CD8-positive, alpha-beta memory T cell (primary cell): ENCODE measurements at regions not wholly inside any gene's neighbourhood (a gene's known extent, or its start where the extent isn't known, plus 50 kb on each side); places are given as distances from the start of the nearest gene placed in this dataset.
A peak's percentile ranks its signal among the peaks of the same experiment; 100 is the strongest.

Source experiments
- CTCF ChIA-PET: fragments of 350-600 bp; sonication (Branson Sonifier 250); formaldehyde crosslinking; loops from one replicate; lab custom pipeline; 2021; ENCODE audit warnings: antibody characterized with exemption; lab: Charles Lee
- POLR2A ChIA-PET: fragments of 350-600 bp; sonication (Branson Sonifier 250); formaldehyde crosslinking; loops from one replicate; lab custom pipeline; 2021; ENCODE audit warnings: antibody characterized with exemption; lab: Charles Lee
- DNase-seq, 5 donors: peaks; one replicate each; pipeline versions ENCODE4 v3.0.0 to v3.0.0-alpha.2; 2020 to 2022; ENCODE audit warnings: mixed read lengths in 1 of 5
- H3K27ac ChIP-seq: one replicate; pipeline ENCODE4 v1.7.0; 2013; ENCODE audit warnings: low read depth, mild to moderate bottlenecking, low read length, moderate library complexity
- H3K27me3 ChIP-seq: 2 replicates; pipeline ENCODE4 v1.7.0; 2013; ENCODE audit warnings: low read length, mild to moderate bottlenecking; ENCODE audit not compliant: insufficient read depth, poor library complexity, severe bottlenecking
- H3K36me3 ChIP-seq: 2 replicates; pipeline ENCODE4 v1.7.0; 2013; ENCODE audit warnings: mild to moderate bottlenecking, low read length, moderate library complexity; ENCODE audit not compliant: insufficient read depth
- H3K4me1 ChIP-seq: 2 replicates; pipeline ENCODE4 v1.7.0; 2013; ENCODE audit warnings: mild to moderate bottlenecking, low read length, moderate library complexity; ENCODE audit not compliant: insufficient read depth
- H3K4me3 ChIP-seq: 2 replicates; pipeline ENCODE4 v1.7.0; 2013; ENCODE audit warnings: mild to moderate bottlenecking, low read length
- H3K9me3 ChIP-seq: 2 replicates; pipeline ENCODE4 v1.7.0; 2013; ENCODE audit warnings: mild to moderate bottlenecking, low read length
- H3K27ac Mint-ChIP-seq, 8 donors: one replicate each; pipeline ENCODE4 v1.8.0; 2020 to 2021; ENCODE audit warnings: mixed read lengths in 8 of 8, mild to moderate bottlenecking in 6 of 8, inconsistent platforms in 3 of 8, moderate library complexity in 3 of 8
- H3K27me3 Mint-ChIP-seq, 2 donors: one replicate each; pipeline ENCODE4 v1.8.0; 2020 to 2021; ENCODE audit warnings: mixed read lengths in 2 of 2, mild to moderate bottlenecking in 1 of 2, moderate library complexity in 1 of 2
- H3K36me3 Mint-ChIP-seq, 3 donors: one replicate each; pipeline ENCODE4 v1.8.0; 2020 to 2021; ENCODE audit warnings: mixed read lengths in 3 of 3, inconsistent platforms in 1 of 3, mild to moderate bottlenecking in 1 of 3
- H3K4me1 Mint-ChIP-seq, 3 donors: one replicate each; pipeline ENCODE4 v1.8.0; 2020 to 2021; ENCODE audit warnings: mixed read lengths in 3 of 3, inconsistent platforms in 1 of 3, mild to moderate bottlenecking in 1 of 3
- H3K4me3 Mint-ChIP-seq, 7 donors: one replicate each; pipeline ENCODE4 v1.8.0; 2020 to 2021; ENCODE audit warnings: mixed read lengths in 7 of 7, mild to moderate bottlenecking in 6 of 7, moderate library complexity in 4 of 7, inconsistent platforms in 2 of 7
- H3K9me3 Mint-ChIP-seq, 5 donors: one replicate each; pipeline ENCODE4 v1.8.0; 2020 to 2022; ENCODE audit warnings: mixed read lengths in 5 of 5, mild to moderate bottlenecking in 3 of 5, moderate library complexity in 2 of 5, inconsistent platforms in 1 of 5

GRCh38 chr20:53871541-53871940 lies 198.9 kb downstream of the BCAS1 start:
- Histone ChIP-seq H3K27ac (no peak overlapping the region), H3K4me3 (no peak overlapping the region), H3K36me3 (no peaks in the 10 kb centered on the region), H3K27me3 (no peaks in the 10 kb centered on the region), H3K4me1 (peaks cover 67% of the 10 kb centered on the region), H3K9me3 (no peaks in the 10 kb centered on the region)
- H3K27ac Mint-ChIP-seq: peak overlapping the region; percentile 90 to 99 (median 97)
- ChIA-PET CTCF (interaction anchor here (0.8 to 2.5 kb wide), 19 partner anchors 10 to 293 kb away, joined by 3 to 20 read pairs (median 5); no protein-coding TSS in a partner anchor), POLR2A (interaction anchor here (0.9 to 1.9 kb wide), 7 partner anchors 28 to 292 kb away, joined by 3 to 8 read pairs (median 6); no protein-coding TSS in a partner anchor)
- DNase-seq: no peak
- H3K4me3 Mint-ChIP-seq: peak overlapping the region in 4 of 7 donors; percentile 86 to 91 (median 88)
- peaks cover 0 to 4% of the 10 kb centered on the region in 2 donors for H3K27me3 Mint-ChIP-seq
- peaks cover 0 to 2% (median 0%) of the 10 kb centered on the region in 5 donors for H3K9me3 Mint-ChIP-seq
- peaks cover 60 to 80% (median 78%) of the 10 kb centered on the region in 3 donors for H3K4me1 Mint-ChIP-seq
- H3K36me3 Mint-ChIP-seq: no peaks in the 10 kb centered on the region

GRCh38 chr20:53870426-53871315 lies 199.7 kb downstream of the BCAS1 start:
- ChIA-PET POLR2A (interaction anchor here (0.6 kb wide), 1 partner anchor 14 kb away, joined by 3 read pairs; no protein-coding TSS in a partner anchor), CTCF (interaction anchor here (0.9 to 1.9 kb wide), 9 partner anchors 24 to 291 kb away, joined by 3 to 6 read pairs (median 3); no protein-coding TSS in a partner anchor)
- Histone ChIP-seq H3K27me3 (no peaks in the 10 kb centered on the region), H3K4me1 (peaks cover 76% of the 10 kb centered on the region), H3K36me3 (no peaks in the 10 kb centered on the region), H3K4me3 (no peak overlapping the region), H3K27ac (no peak overlapping the region), H3K9me3 (no peaks in the 10 kb centered on the region)
- peak overlapping the region in 7 of 8 donors; percentile 38 to 95 (median 92) for H3K27ac Mint-ChIP-seq
- H3K4me1 Mint-ChIP-seq: peaks cover 68 to 86% (median 83%) of the 10 kb centered on the region in 3 donors
- peaks cover 0 to 4% of the 10 kb centered on the region in 2 donors for H3K27me3 Mint-ChIP-seq
- H3K36me3 Mint-ChIP-seq: no peaks in the 10 kb centered on the region
- H3K9me3 Mint-ChIP-seq: peaks cover 0 to 2% (median 0%) of the 10 kb centered on the region in 5 donors
- H3K4me3 Mint-ChIP-seq: no peak overlapping the region
- no peak for DNase-seq

GRCh38 chr20:53869466-53870258 lies 200.7 kb downstream of the BCAS1 start:
- Mint-ChIP-seq H3K9me3 (peaks cover 0 to 2% (median 0%) of the 10 kb centered on the region in 5 donors), H3K36me3 (no peaks in the 10 kb centered on the region), H3K27me3 (peaks cover 0 to 4% of the 10 kb centered on the region in 2 donors), H3K4me3 (peak overlapping the region; percentile 19 to 69 (median 40)), H3K27ac (peak overlapping the region; percentile 68 to 93 (median 90)), H3K4me1 (peaks cover 73 to 87% (median 85%) of the 10 kb centered on the region in 3 donors)
- Histone ChIP-seq H3K9me3 (no peaks in the 10 kb centered on the region), H3K27ac (no peak overlapping the region), H3K4me1 (peaks cover 86% of the 10 kb centered on the region), H3K36me3 (no peaks in the 10 kb centered on the region), H3K27me3 (no peaks in the 10 kb centered on the region), H3K4me3 (no peak overlapping the region)
- CTCF ChIA-PET: interaction anchor here (0.6 to 1.5 kb wide), 6 partner anchors 10 to 290 kb away, joined by 3 to 5 read pairs (median 4); no protein-coding TSS in a partner anchor
- DNase-seq: peak; percentile 35 to 80 (median 72)
- POLR2A ChIA-PET: no interaction called here

- Mint-ChIP-seq H3K9me3 (peaks cover 0 to 2% (median 0%) of the 10 kb centered on the region in 5 donors), H3K27me3 (peaks cover 0 to 4% of the 10 kb centered on the region in 2 donors), H3K27ac (peak overlapping the region; percentile 70 to 96 (median 90)), H3K4me3 (peak overlapping the region in 6 of 7 donors; percentile 16 to 76 (median 53)), H3K36me3 (no peaks in the 10 kb centered on the region), H3K4me1 (peaks cover 61 to 84% (median 79%) of the 10 kb centered on the region in 3 donors)
- DNase-seq: no peak
- no peaks in the 10 kb centered on the region for H3K27me3 ChIP-seq
- H3K27ac ChIP-seq: no peak overlapping the region
- CTCF ChIA-PET: interaction anchor here (1.2 kb wide), 1 partner anchor 72 kb away, joined by 3 read pairs; no protein-coding TSS in a partner anchor
- H3K36me3 ChIP-seq: no peaks in the 10 kb centered on the region
- POLR2A ChIA-PET: interaction anchor here (0.6 kb wide), 1 partner anchor 60 kb away, joined by 4 read pairs; no protein-coding TSS in a partner anchor
- H3K9me3 ChIP-seq: no peaks in the 10 kb centered on the region
- peaks cover 72% of the 10 kb centered on the region for H3K4me1 ChIP-seq
- no peak overlapping the region for H3K4me3 ChIP-seq
Observed at GRCh38 chr20:53867741-53868351, 202.5 kb downstream of the BCAS1 start.

GRCh38 chr20:53866794-53867740 lies 203.3 kb downstream of the BCAS1 start:
- Mint-ChIP-seq H3K4me1 (peaks cover 53 to 79% (median 75%) of the 10 kb centered on the region in 3 donors), H3K9me3 (no peaks in the 10 kb centered on the region), H3K27ac (peak overlapping the region; percentile 70 to 96 (median 90)), H3K27me3 (no peaks in the 10 kb centered on the region), H3K36me3 (no peaks in the 10 kb centered on the region), H3K4me3 (peak overlapping the region; percentile 4 to 80 (median 60))
- Histone ChIP-seq H3K4me3 (peak overlapping the region; percentile 32), H3K4me1 (peaks cover 65% of the 10 kb centered on the region), H3K36me3 (no peaks in the 10 kb centered on the region), H3K9me3 (no peaks in the 10 kb centered on the region), H3K27me3 (no peaks in the 10 kb centered on the region), H3K27ac (no peak overlapping the region)
- ChIA-PET POLR2A (no interaction called here), CTCF (interaction anchor here (0.9 to 3.1 kb wide), 9 partner anchors 24 to 289 kb away, joined by 3 to 14 read pairs (median 4); no protein-coding TSS in a partner anchor)
- no peak for DNase-seq

GRCh38 chr20:53865901-53866793 lies 204.2 kb downstream of the BCAS1 start:
- H3K27ac Mint-ChIP-seq: peak overlapping the region; percentile 70 to 96 (median 90)
- Histone ChIP-seq H3K4me3 (peak overlapping the region; percentile 46), H3K4me1 (peaks cover 55% of the 10 kb centered on the region), H3K9me3 (no peaks in the 10 kb centered on the region), H3K36me3 (no peaks in the 10 kb centered on the region), H3K27ac (no peak overlapping the region), H3K27me3 (no peaks in the 10 kb centered on the region)
- peaks cover 45 to 70% (median 67%) of the 10 kb centered on the region in 3 donors for H3K4me1 Mint-ChIP-seq
- H3K36me3 Mint-ChIP-seq: no peaks in the 10 kb centered on the region
- no peak for DNase-seq
- H3K4me3 Mint-ChIP-seq: peak overlapping the region; percentile 4 to 80 (median 68)
- POLR2A ChIA-PET: interaction anchor here (0.5 to 1.6 kb wide), 6 partner anchors 13 to 138 kb away, joined by 3 to 7 read pairs (median 4); no protein-coding TSS in a partner anchor
- no peaks in the 10 kb centered on the region for H3K27me3 Mint-ChIP-seq
- CTCF ChIA-PET: interaction anchor here (0.7 to 3.1 kb wide), 12 partner anchors 23 to 288 kb away, joined by 3 to 14 read pairs (median 4); no protein-coding TSS in a partner anchor
- H3K9me3 Mint-ChIP-seq: no peaks in the 10 kb centered on the region
